ENCODE measurements at regions not wholly inside any gene's neighbourhood (a gene's known extent, or its start where the extent isn't known, plus 50 kb on each side); places are given as distances from the start of the nearest gene placed in this dataset.

- intact Hi-C loops (cut with DNase I): no loop called here
- no peak for TF ChIP-seq CTCF (IDR thresholded peaks at IDR 0.05)
- H3K27ac ChIP-seq: no peak overlapping the region
- no peaks in the 10 kb centered on the region for H3K27me3 ChIP-seq (ENCODE audit: insufficient read depth in 3 of 3, low read length in 2 of 3)
- 88 to 99% (median 95%) methylated on average over 7 of the region's 7 CpGs for WGBS, 3 donors
- H3K36me3 ChIP-seq (ENCODE audit: insufficient read depth in 1 of 2, low read depth in 1 of 2): no peaks in the 10 kb centered on the region
- no peak overlapping the region for H3K4me3 ChIP-seq
- no peaks in the 10 kb centered on the region for H3K9me3 ChIP-seq
- peaks cover 2% of the 10 kb centered on the region for H3K4me1 ChIP-seq
- ATAC-seq (no peak), DNase-seq (no peak)
Measured at GRCh38 chr2:128444121-128444771, 125.6 kb upstream of the HS6ST1 start.

GRCh38 chr2:128444816-128445522, 126.3 kb upstream of the HS6ST1 start:
- 75 to 86% (median 82%) methylated on average over 10 of the region's 10 CpGs for WGBS, 3 donors
- no peak overlapping the region for H3K4me3 ChIP-seq
- intact Hi-C loops (cut with DNase I): no loop called here
- H3K27ac ChIP-seq: no peak overlapping the region
- H3K27me3 ChIP-seq (ENCODE audit: insufficient read depth in 3 of 3, low read length in 2 of 3): no peaks in the 10 kb centered on the region
- no peak for DNase-seq
- H3K9me3 ChIP-seq: no peaks in the 10 kb centered on the region
- H3K36me3 ChIP-seq (ENCODE audit: insufficient read depth in 1 of 2, low read depth in 1 of 2): no peaks in the 10 kb centered on the region
- ATAC-seq: no peak
- no peaks in the 10 kb centered on the region for H3K4me1 ChIP-seq
- TF ChIP-seq CTCF (IDR thresholded peaks at IDR 0.05): no peak

- no peaks in the 10 kb centered on the region for H3K27me3 ChIP-seq (ENCODE audit: insufficient read depth in 3 of 3, low read length in 2 of 3)
- intact Hi-C loops (cut with DNase I): no loop called here
- 43 to 83% (median 64%) methylated on average over 3 to 4 of the region's 4 CpGs for WGBS, 3 donors
- no peak overlapping the region for H3K27ac ChIP-seq
- no peak for TF ChIP-seq CTCF (IDR thresholded peaks at IDR 0.05)
- no peaks in the 10 kb centered on the region for H3K9me3 ChIP-seq
- DNase-seq (no peak), ATAC-seq (no peak)
- no peaks in the 10 kb centered on the region for H3K36me3 ChIP-seq (ENCODE audit: insufficient read depth in 1 of 2, low read depth in 1 of 2)
- no peak overlapping the region for H3K4me3 ChIP-seq
- no peaks in the 10 kb centered on the region for H3K4me1 ChIP-seq
Measured at GRCh38 chr2:128445523-128445900, 126.8 kb upstream of the HS6ST1 start.

GRCh38 chr2:128446049-128446873, 127.6 kb upstream of the HS6ST1 start:
- WGBS, 3 donors: 35 to 56% (median 44%) methylated on average over 10 of the region's 10 CpGs
- intact Hi-C loops (cut with DNase I): no loop called here
- TF ChIP-seq CTCF (IDR thresholded peaks at IDR 0.05): no peak
- Histone ChIP-seq H3K4me3 (no peak overlapping the region), H3K36me3 (ENCODE audit: insufficient read depth in 1 of 2, low read depth in 1 of 2) (no peaks in the 10 kb centered on the region), H3K9me3 (no peaks in the 10 kb centered on the region), H3K27ac (no peak overlapping the region), H3K4me1 (no peaks in the 10 kb centered on the region), H3K27me3 (ENCODE audit: insufficient read depth in 3 of 3, low read length in 2 of 3) (no peaks in the 10 kb centered on the region)
- DNase-seq: no peak
- no peak for ATAC-seq

Measured in psoas muscle (tissue), 7 donors.